ENCODE measurements at regions not wholly inside any gene's neighbourhood (a gene's known extent, or its start where the extent isn't known, plus 50 kb on each side); places are given as distances from the start of the nearest gene placed in this dataset.

- ChIA-PET POLR2A (no interaction called here), CTCF (no interaction called here)
- TF ChIP-seq EZH2 (IDR thresholded peaks at IDR 0.05; ENCODE audit: borderline replicate concordance, low read depth, low read length, severe bottlenecking): no peak
- TF ChIP-seq GATA2 (IDR thresholded peaks at IDR 0.05; ENCODE audit: insufficient read depth, insufficient read length, low read depth, low read length): no peak
- no peak for TF ChIP-seq JUN (IDR thresholded peaks at IDR 0.05; ENCODE audit: borderline replicate concordance, insufficient read depth, insufficient read length, low read depth)
- TF ChIP-seq, protein P1, sequence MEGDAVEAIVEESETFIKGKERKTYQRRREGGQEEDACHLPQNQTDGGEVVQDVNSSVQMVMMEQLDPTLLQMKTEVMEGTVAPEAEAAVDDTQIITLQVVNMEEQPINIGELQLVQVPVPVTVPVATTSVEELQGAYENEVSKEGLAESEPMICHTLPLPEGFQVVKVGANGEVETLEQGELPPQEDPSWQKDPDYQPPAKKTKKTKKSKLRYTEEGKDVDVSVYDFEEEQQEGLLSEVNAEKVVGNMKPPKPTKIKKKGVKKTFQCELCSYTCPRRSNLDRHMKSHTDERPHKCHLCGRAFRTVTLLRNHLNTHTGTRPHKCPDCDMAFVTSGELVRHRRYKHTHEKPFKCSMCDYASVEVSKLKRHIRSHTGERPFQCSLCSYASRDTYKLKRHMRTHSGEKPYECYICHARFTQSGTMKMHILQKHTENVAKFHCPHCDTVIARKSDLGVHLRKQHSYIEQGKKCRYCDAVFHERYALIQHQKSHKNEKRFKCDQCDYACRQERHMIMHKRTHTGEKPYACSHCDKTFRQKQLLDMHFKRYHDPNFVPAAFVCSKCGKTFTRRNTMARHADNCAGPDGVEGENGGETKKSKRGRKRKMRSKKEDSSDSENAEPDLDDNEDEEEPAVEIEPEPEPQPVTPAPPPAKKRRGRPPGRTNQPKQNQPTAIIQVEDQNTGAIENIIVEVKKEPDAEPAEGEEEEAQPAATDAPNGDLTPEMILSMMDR (IDR thresholded peaks at IDR 0.05; ENCODE audit: extremely low read depth in 1 of 2, insufficient read depth in 1 of 2, low read depth in 1 of 2, low read length in 2 of 2): no peak
- TF ChIP-seq, protein P2, sequence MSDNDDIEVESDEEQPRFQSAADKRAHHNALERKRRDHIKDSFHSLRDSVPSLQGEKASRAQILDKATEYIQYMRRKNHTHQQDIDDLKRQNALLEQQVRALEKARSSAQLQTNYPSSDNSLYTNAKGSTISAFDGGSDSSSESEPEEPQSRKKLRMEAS (IDR thresholded peaks at IDR 0.05; ENCODE audit: insufficient read depth, insufficient read length): no peak
- TF ChIP-seq MYC (IDR thresholded peaks at IDR 0.05; ENCODE audit: low read depth, low read length): no peak
- TF ChIP-seq POLR2AphosphoS5 (IDR thresholded peaks at IDR 0.05; ENCODE audit: insufficient read depth, low read depth, low read length): no peak
- no peak for FAIRE-seq
- Histone ChIP-seq H3K9me1 (replicated peaks; ENCODE audit: control insufficient read depth, extremely low read depth, insufficient read depth, low read length) (no peaks in the 10 kb centered on the region), H3K27me3 (ENCODE audit: control insufficient read depth in 2 of 2, insufficient read depth in 2 of 2, low read length in 2 of 2) (no peaks in the 10 kb centered on the region), H3K9ac (replicated peaks; ENCODE audit: extremely low read depth, insufficient read depth, low read length) (no peak overlapping the region), H3K27ac (ENCODE audit: insufficient read depth, low read depth, low read length) (no peak overlapping the region), H3K4me3 (replicated peaks in 1 of 3; ENCODE audit: insufficient read depth in 1 of 3, low read depth in 1 of 3, low read length in 3 of 3) (no peak overlapping the region), H4K20me1 (replicated peaks; ENCODE audit: control insufficient read depth, extremely low read depth, insufficient read depth, low read length) (no peaks in the 10 kb centered on the region), H2AFZ (ENCODE audit: low read depth, low read length) (no peak overlapping the region), H3K79me2 (ENCODE audit: control insufficient read depth, insufficient read depth, low read length) (no peaks in the 10 kb centered on the region), H3K4me2 (ENCODE audit: insufficient read depth, low read length) (no peak overlapping the region), H3K9me3 (replicated peaks; ENCODE audit: control insufficient read depth, insufficient read depth, low read length) (no peaks in the 10 kb centered on the region), H3K4me1 (ENCODE audit: control insufficient read depth, extremely low read depth, insufficient read depth, low read length) (no peaks in the 10 kb centered on the region), H3K36me3 (ENCODE audit: control insufficient read depth in 2 of 2, extremely low read depth in 1 of 2, insufficient read depth in 2 of 2, low read length in 2 of 2) (no peaks in the 10 kb centered on the region)
- BruUV-seq (replicated peaks): no TSS peak
- dilution Hi-C loops (cut with MboI; ENCODE audit: extremely low pct_ligation_motif_present, low sequenced_read_pairs): no loop called here
- intact Hi-C loops (cut with micrococcal nuclease): no loop called here
- DNase-seq (ENCODE audit: low read depth, low spot score): no peak
Measured at GRCh38 chr13:22027566-22027965, 356.7 kb downstream of the FGF9 start.

Measured in endothelial cell of umbilical vein (primary cell).